IMR-90 (cell line): ENCODE measurements at regions not wholly inside any gene's neighbourhood (a gene's known extent, or its start where the extent isn't known, plus 50 kb on each side); places are given as distances from the start of the nearest gene placed in this dataset.

Experiments used
- ATAC-seq: fragments of 200-7000 bp; cut with Tn5 transposase; 2 replicates; pipeline ENCODE4 v1.9.1; 2020; ENCODE audit warnings: low read depth, mild to moderate bottlenecking, moderate library complexity
- BruUV-seq: library from RNA; stranded (reverse); fragments of 400-500 nt; replicated peaks from 2 replicates; lab custom pipeline; 2021; lab: Mats Ljungman, UMichigan
- CTCF ChIA-PET: fragments of 300-600 bp; formaldehyde crosslinking; extraction: SDS; loops from one replicate; lab custom pipeline; 2021; ENCODE audit warnings: antibody characterized with exemption; lab: Yijun Ruan, JAX
- POLR2A ChIA-PET: fragments of 300-600 bp; sonication (Branson Sonifier 250); formaldehyde crosslinking; loops from one replicate; lab custom pipeline; 2022; ENCODE audit warnings: antibody characterized with exemption; ENCODE audit not compliant: unreplicated experiment; lab: Charles Lee
- DNase-seq: peaks from one replicate; pipeline ENCODE4 v3.0.0; 2013
- H2AFZ ChIP-seq: replicated peaks from 2 replicates; pipeline ENCODE3; 2013; ENCODE audit warnings: low read length, mild to moderate bottlenecking; ENCODE audit not compliant: poor library complexity
- H2AK5ac ChIP-seq: 2 replicates; pipeline ENCODE4 v1.6.1; 2013; ENCODE audit warnings: low read depth, low read length, inconsistent platforms
- H2AK9ac ChIP-seq: replicated peaks from 2 replicates; pipeline ENCODE3; 2013; ENCODE audit warnings: mild to moderate bottlenecking, low read depth, low read length, moderate library complexity; ENCODE audit not compliant: poor library complexity
- H2BK120ac ChIP-seq: 2 replicates; pipeline ENCODE4 v1.6.1; 2013; ENCODE audit warnings: low read depth, low read length, inconsistent platforms
- H2BK15ac ChIP-seq: 3 replicates; pipeline ENCODE4 v1.6.1; 2013; ENCODE audit warnings: low read depth, low read length, inconsistent platforms
- H2BK20ac ChIP-seq: 2 replicates; pipeline ENCODE4 v1.6.1; 2013; ENCODE audit warnings: low read depth, mild to moderate bottlenecking, inconsistent platforms, low read length, moderate library complexity
- H2BK5ac ChIP-seq: 2 replicates; pipeline ENCODE4 v1.6.1; 2013; ENCODE audit warnings: mild to moderate bottlenecking, low read depth, low read length, inconsistent platforms; ENCODE audit not compliant: poor library complexity, severe bottlenecking
- H3K14ac ChIP-seq: replicated peaks from 2 replicates; pipeline ENCODE4 v1.6.1; 2013; ENCODE audit warnings: low read depth, low read length, inconsistent platforms
- H3K18ac ChIP-seq: 2 replicates; pipeline ENCODE4 v1.6.1; 2013; ENCODE audit warnings: low read depth, low read length, control low read depth
- H3K23ac ChIP-seq: 2 replicates; pipeline ENCODE4 v1.6.1; 2013; ENCODE audit warnings: low read depth, low read length, inconsistent platforms
- H3K27ac ChIP-seq: 2 replicates; pipeline ENCODE4 v1.5.1; 2013; ENCODE audit warnings: mild to moderate bottlenecking, control low read depth, low read length; ENCODE audit not compliant: insufficient read depth
- H3K27me3 ChIP-seq: 2 replicates; pipeline ENCODE4 v1.6.1; 2013; ENCODE audit warnings: low read length; ENCODE audit not compliant: control insufficient read depth, insufficient read depth
- H3K36me3 ChIP-seq: 2 replicates; pipeline ENCODE4 v1.6.1; 2013; ENCODE audit warnings: low read length, mixed read lengths; ENCODE audit not compliant: control insufficient read depth, insufficient read depth
- H3K4ac ChIP-seq: 2 replicates; pipeline ENCODE4 v1.6.1; 2013; ENCODE audit warnings: low read depth, low read length, inconsistent platforms
- H3K4me1 ChIP-seq: 2 replicates; pipeline ENCODE4 v1.6.1; 2013; ENCODE audit warnings: low read length, mixed read lengths; ENCODE audit not compliant: control insufficient read depth, insufficient read depth
- H3K4me2 ChIP-seq: 2 replicates; pipeline ENCODE4 v1.6.1; 2013; ENCODE audit warnings: low read depth, mild to moderate bottlenecking, control low read depth, low read length, moderate library complexity
- H3K4me3 ChIP-seq: 2 replicates; pipeline ENCODE4 v1.5.1; 2013; ENCODE audit warnings: low read depth, mild to moderate bottlenecking, control low read depth, low read length, moderate library complexity; ENCODE audit not compliant: insufficient read depth
- H3K56ac ChIP-seq: 2 replicates; pipeline ENCODE4 v1.6.1; 2013; ENCODE audit warnings: low read length, inconsistent platforms; ENCODE audit not compliant: insufficient read depth; ENCODE audit errors: extremely low read depth
- H3K79me1 ChIP-seq, 2 experiments: 2 replicates each; pipeline ENCODE4 v1.6.1; 2013; ENCODE audit warnings: low read length in 2 of 2, inconsistent platforms in 1 of 2, low read depth in 1 of 2
- H3K9ac ChIP-seq: 2 replicates; pipeline ENCODE4 v1.6.1; 2013; ENCODE audit warnings: low read depth, low read length, control low read depth
- H3K9me1 ChIP-seq: 2 replicates; pipeline ENCODE4 v1.6.1; 2013; ENCODE audit warnings: low read length, inconsistent platforms; ENCODE audit not compliant: insufficient read depth
- H3K9me3 ChIP-seq: 2 replicates; pipeline ENCODE4 v1.6.1; 2013; ENCODE audit warnings: low read length; ENCODE audit not compliant: control insufficient read depth, insufficient read depth
- H4K20me1 ChIP-seq: 2 replicates; pipeline ENCODE4 v1.6.1; 2013; ENCODE audit warnings: low read length, inconsistent platforms; ENCODE audit not compliant: insufficient read depth
- H4K5ac ChIP-seq: 2 replicates; pipeline ENCODE4 v1.6.1; 2013; ENCODE audit warnings: mild to moderate bottlenecking, low read depth, low read length, control low read depth
- H4K8ac ChIP-seq, 2 experiments: 2 replicates each; pipeline ENCODE4 v1.6.1; 2013; ENCODE audit warnings: low read depth in 2 of 2, low read length in 2 of 2, control low read depth in 1 of 2, inconsistent platforms in 1 of 2
- H4K91ac ChIP-seq: 2 replicates; pipeline ENCODE4 v1.6.1; 2013; ENCODE audit warnings: low read depth, low read length, inconsistent platforms; ENCODE audit not compliant: insufficient read depth
- NFE2L2 ChIP-seq: fragments of 150-350 bp; IDR thresholded peaks from 2 replicates; pipeline ENCODE4 v1.6.1; 2016; ENCODE audit warnings: low read depth, mild to moderate bottlenecking, low read length
- POLR2A ChIP-seq: IDR thresholded peaks from 2 replicates; pipeline ENCODE4 v1.6.1; 2012; ENCODE audit warnings: mild to moderate bottlenecking, low read depth, low read length
- RAD21 ChIP-seq: IDR thresholded peaks from 2 replicates; pipeline ENCODE4 v1.6.1; 2012; ENCODE audit warnings: low read length, improper control_type of control experiment
- WGBS, 2 experiments: methylation state at CpG; one replicate each; pipeline versions ENCODE4 v1.1.5 to v1.1.7; 2013; ENCODE audit warnings: missing lambda C conversion rate in 2 of 2; ENCODE audit not compliant: insufficient read length in 1 of 2; ENCODE audit errors: extremely low coverage in 2 of 2; 5-methylcytosine and 5-hydroxymethylcytosine counted together
- dilution Hi-C: fragments of 300-500 bp; cut with HindIII; formaldehyde crosslinking; loops from one replicate; pipeline ENCODE4 v1.14.3; 2018; ENCODE audit warnings: low sequenced_read_pairs; ENCODE audit not compliant: unreplicated experiment
- in situ Hi-C: fragments of 300-500 bp; cut with MboI; formaldehyde crosslinking; loops from 3 replicates; pipeline ENCODE4 v1.14.3; 2019; ENCODE audit warnings: low sequenced_read_pairs, inconsistent platforms, mixed read lengths
- intact Hi-C: fragments of 100-400 bp; cut with micrococcal nuclease; formaldehyde crosslinking; loops from 2 replicates; pipeline ENCODE4 v1.10.0; 2022

DNA sequence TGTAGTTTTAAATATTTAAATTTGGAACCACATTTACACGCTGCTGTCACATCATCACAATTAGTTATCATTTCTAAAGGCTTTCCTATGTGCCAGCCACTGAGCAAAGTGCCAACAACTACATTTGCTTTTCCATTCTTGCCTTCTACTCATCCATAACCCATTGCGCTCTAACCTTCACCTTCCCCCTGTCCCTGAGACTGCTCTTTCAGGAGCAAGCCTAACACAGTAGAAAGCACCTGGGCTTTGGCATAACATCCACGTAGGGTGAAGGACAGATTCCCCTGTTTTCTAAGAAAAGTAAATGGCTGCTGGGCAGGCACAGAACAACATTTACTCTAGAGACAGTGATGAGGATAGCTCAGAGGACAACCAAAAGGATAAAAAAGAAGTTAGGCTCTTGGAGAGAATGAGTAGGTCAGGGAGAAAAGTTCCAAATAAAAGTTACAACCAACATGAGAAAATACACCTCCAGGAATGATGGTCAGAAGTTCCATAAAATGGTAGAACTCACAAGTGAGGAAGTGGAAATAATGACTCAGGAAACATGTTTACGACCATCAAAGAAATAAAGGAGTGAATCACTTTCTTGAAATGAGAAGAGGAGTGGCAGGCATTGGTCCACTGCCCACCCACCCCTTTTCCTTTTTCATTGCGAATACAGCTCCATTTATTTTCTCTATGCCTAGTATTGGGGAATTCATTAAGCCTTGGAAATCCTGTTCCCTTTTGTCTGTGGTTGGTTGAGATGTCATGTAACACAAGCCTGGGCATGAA lies 77.2 kb downstream of the PFDN4 start:
- no CpG with 5 or more reads among the region's 5 CpGs for WGBS, 2 experiments
- DNase-seq: peak; percentile 6

More for the DNA sequence above, 77.2 kb downstream of the PFDN4 start:
- intact Hi-C loops (no loop called here), dilution Hi-C loops (no loop called here), in situ Hi-C loops (no loop called here)
- Histone ChIP-seq H3K9ac (no peak overlapping the region), H4K91ac (no peak overlapping the region), H3K4ac (no peak overlapping the region), H2AK5ac (no peak overlapping the region), H3K36me3 (no peaks in the 10 kb centered on the region), H3K9me1 (no peaks in the 10 kb centered on the region), H3K4me1 (no peaks in the 10 kb centered on the region), H2BK5ac (no peak overlapping the region), H3K14ac (no peak overlapping the region), H3K9me3 (no peaks in the 10 kb centered on the region), H2AK9ac (no peak overlapping the region), H2BK15ac (no peak overlapping the region), H4K20me1 (no peaks in the 10 kb centered on the region), H2AFZ (no peak overlapping the region), H3K27ac (no peak overlapping the region), H2BK120ac (no peak overlapping the region), H3K18ac (no peak overlapping the region), H3K4me3 (no peak overlapping the region), H2BK20ac (no peak overlapping the region), H4K8ac (no peak overlapping the region), H3K79me1 (no peaks in the 10 kb centered on the region), H4K5ac (no peak overlapping the region), H3K27me3 (no peaks in the 10 kb centered on the region), H3K4me2 (no peak overlapping the region), H3K56ac (no peak overlapping the region), H3K23ac (no peak overlapping the region)
- POLR2A ChIA-PET: no interaction called here
- no peak for TF ChIP-seq POLR2A
- no peak for TF ChIP-seq RAD21
- no peak for TF ChIP-seq NFE2L2
- ATAC-seq: no peak
- CTCF ChIA-PET: no interaction called here
- BruUV-seq: no TSS peak
